IMR-90 (cell line): ENCODE measurements at regions not wholly inside any gene's neighbourhood (a gene's known extent, or its start where the extent isn't known, plus 50 kb on each side); places are given as distances from the start of the nearest gene placed in this dataset.

Experiments
- ATAC-seq: fragments of 200-7000 bp; cut with Tn5 transposase; 2 replicates; pipeline ENCODE4 v1.9.1; 2020; ENCODE audit warnings: low read depth, mild to moderate bottlenecking, moderate library complexity
- BruUV-seq: library from RNA; stranded (reverse); fragments of 400-500 nt; replicated peaks from 2 replicates; lab custom pipeline; 2021; lab: Mats Ljungman, UMichigan
- CTCF ChIA-PET: fragments of 300-600 bp; formaldehyde crosslinking; extraction: SDS; loops from one replicate; lab custom pipeline; 2021; ENCODE audit warnings: antibody characterized with exemption; lab: Yijun Ruan, JAX
- POLR2A ChIA-PET: fragments of 300-600 bp; sonication (Branson Sonifier 250); formaldehyde crosslinking; loops from one replicate; lab custom pipeline; 2022; ENCODE audit warnings: antibody characterized with exemption; ENCODE audit not compliant: unreplicated experiment; lab: Charles Lee
- DNase-seq: peaks from one replicate; pipeline ENCODE4 v3.0.0; 2013
- H2AFZ ChIP-seq: replicated peaks from 2 replicates; pipeline ENCODE3; 2013; ENCODE audit warnings: low read length, mild to moderate bottlenecking; ENCODE audit not compliant: poor library complexity
- H2AK5ac ChIP-seq: 2 replicates; pipeline ENCODE4 v1.6.1; 2013; ENCODE audit warnings: low read depth, low read length, inconsistent platforms
- H2AK9ac ChIP-seq: replicated peaks from 2 replicates; pipeline ENCODE3; 2013; ENCODE audit warnings: mild to moderate bottlenecking, low read depth, low read length, moderate library complexity; ENCODE audit not compliant: poor library complexity
- H2BK120ac ChIP-seq: 2 replicates; pipeline ENCODE4 v1.6.1; 2013; ENCODE audit warnings: low read depth, low read length, inconsistent platforms
- H2BK15ac ChIP-seq: 3 replicates; pipeline ENCODE4 v1.6.1; 2013; ENCODE audit warnings: low read depth, low read length, inconsistent platforms
- H2BK20ac ChIP-seq: 2 replicates; pipeline ENCODE4 v1.6.1; 2013; ENCODE audit warnings: low read depth, mild to moderate bottlenecking, inconsistent platforms, low read length, moderate library complexity
- H2BK5ac ChIP-seq: 2 replicates; pipeline ENCODE4 v1.6.1; 2013; ENCODE audit warnings: mild to moderate bottlenecking, low read depth, low read length, inconsistent platforms; ENCODE audit not compliant: poor library complexity, severe bottlenecking
- H3K14ac ChIP-seq: replicated peaks from 2 replicates; pipeline ENCODE4 v1.6.1; 2013; ENCODE audit warnings: low read depth, low read length, inconsistent platforms
- H3K18ac ChIP-seq: 2 replicates; pipeline ENCODE4 v1.6.1; 2013; ENCODE audit warnings: low read depth, low read length, control low read depth
- H3K23ac ChIP-seq: 2 replicates; pipeline ENCODE4 v1.6.1; 2013; ENCODE audit warnings: low read depth, low read length, inconsistent platforms
- H3K27ac ChIP-seq: 2 replicates; pipeline ENCODE4 v1.5.1; 2013; ENCODE audit warnings: mild to moderate bottlenecking, control low read depth, low read length; ENCODE audit not compliant: insufficient read depth
- H3K27me3 ChIP-seq: 2 replicates; pipeline ENCODE4 v1.6.1; 2013; ENCODE audit warnings: low read length; ENCODE audit not compliant: control insufficient read depth, insufficient read depth
- H3K36me3 ChIP-seq: 2 replicates; pipeline ENCODE4 v1.6.1; 2013; ENCODE audit warnings: low read length, mixed read lengths; ENCODE audit not compliant: control insufficient read depth, insufficient read depth
- H3K4ac ChIP-seq: 2 replicates; pipeline ENCODE4 v1.6.1; 2013; ENCODE audit warnings: low read depth, low read length, inconsistent platforms
- H3K4me1 ChIP-seq: 2 replicates; pipeline ENCODE4 v1.6.1; 2013; ENCODE audit warnings: low read length, mixed read lengths; ENCODE audit not compliant: control insufficient read depth, insufficient read depth
- H3K4me2 ChIP-seq: 2 replicates; pipeline ENCODE4 v1.6.1; 2013; ENCODE audit warnings: low read depth, mild to moderate bottlenecking, control low read depth, low read length, moderate library complexity
- H3K4me3 ChIP-seq: 2 replicates; pipeline ENCODE4 v1.5.1; 2013; ENCODE audit warnings: low read depth, mild to moderate bottlenecking, control low read depth, low read length, moderate library complexity; ENCODE audit not compliant: insufficient read depth
- H3K56ac ChIP-seq: 2 replicates; pipeline ENCODE4 v1.6.1; 2013; ENCODE audit warnings: low read length, inconsistent platforms; ENCODE audit not compliant: insufficient read depth; ENCODE audit errors: extremely low read depth
- H3K79me1 ChIP-seq, 2 experiments: 2 replicates each; pipeline ENCODE4 v1.6.1; 2013; ENCODE audit warnings: low read length in 2 of 2, inconsistent platforms in 1 of 2, low read depth in 1 of 2
- H3K9ac ChIP-seq: 2 replicates; pipeline ENCODE4 v1.6.1; 2013; ENCODE audit warnings: low read depth, low read length, control low read depth
- H3K9me1 ChIP-seq: 2 replicates; pipeline ENCODE4 v1.6.1; 2013; ENCODE audit warnings: low read length, inconsistent platforms; ENCODE audit not compliant: insufficient read depth
- H3K9me3 ChIP-seq: 2 replicates; pipeline ENCODE4 v1.6.1; 2013; ENCODE audit warnings: low read length; ENCODE audit not compliant: control insufficient read depth, insufficient read depth
- H4K20me1 ChIP-seq: 2 replicates; pipeline ENCODE4 v1.6.1; 2013; ENCODE audit warnings: low read length, inconsistent platforms; ENCODE audit not compliant: insufficient read depth
- H4K5ac ChIP-seq: 2 replicates; pipeline ENCODE4 v1.6.1; 2013; ENCODE audit warnings: mild to moderate bottlenecking, low read depth, low read length, control low read depth
- H4K8ac ChIP-seq, 2 experiments: 2 replicates each; pipeline ENCODE4 v1.6.1; 2013; ENCODE audit warnings: low read depth in 2 of 2, low read length in 2 of 2, control low read depth in 1 of 2, inconsistent platforms in 1 of 2
- H4K91ac ChIP-seq: 2 replicates; pipeline ENCODE4 v1.6.1; 2013; ENCODE audit warnings: low read depth, low read length, inconsistent platforms; ENCODE audit not compliant: insufficient read depth
- CEBPB ChIP-seq: IDR thresholded peaks from 2 replicates; pipeline ENCODE4 v1.6.1; 2012; ENCODE audit warnings: low read depth, low read length, improper control_type of control experiment
- RCOR1 ChIP-seq: IDR thresholded peaks from 2 replicates; pipeline ENCODE4 v1.6.1; 2012; ENCODE audit warnings: mild to moderate bottlenecking, low read length, improper control_type of control experiment; ENCODE audit not compliant: insufficient replicate concordance
- WGBS, 2 experiments: methylation state at CpG; one replicate each; pipeline versions ENCODE4 v1.1.5 to v1.1.7; 2013; ENCODE audit warnings: missing lambda C conversion rate in 2 of 2; ENCODE audit not compliant: insufficient read length in 1 of 2; ENCODE audit errors: extremely low coverage in 2 of 2; 5-methylcytosine and 5-hydroxymethylcytosine counted together
- dilution Hi-C: fragments of 300-500 bp; cut with HindIII; formaldehyde crosslinking; loops from one replicate; pipeline ENCODE4 v1.14.3; 2018; ENCODE audit warnings: low sequenced_read_pairs; ENCODE audit not compliant: unreplicated experiment
- in situ Hi-C: fragments of 300-500 bp; cut with MboI; formaldehyde crosslinking; loops from 3 replicates; pipeline ENCODE4 v1.14.3; 2019; ENCODE audit warnings: low sequenced_read_pairs, inconsistent platforms, mixed read lengths
- intact Hi-C: fragments of 100-400 bp; cut with micrococcal nuclease; formaldehyde crosslinking; loops from 2 replicates; pipeline ENCODE4 v1.10.0; 2022

DNA sequence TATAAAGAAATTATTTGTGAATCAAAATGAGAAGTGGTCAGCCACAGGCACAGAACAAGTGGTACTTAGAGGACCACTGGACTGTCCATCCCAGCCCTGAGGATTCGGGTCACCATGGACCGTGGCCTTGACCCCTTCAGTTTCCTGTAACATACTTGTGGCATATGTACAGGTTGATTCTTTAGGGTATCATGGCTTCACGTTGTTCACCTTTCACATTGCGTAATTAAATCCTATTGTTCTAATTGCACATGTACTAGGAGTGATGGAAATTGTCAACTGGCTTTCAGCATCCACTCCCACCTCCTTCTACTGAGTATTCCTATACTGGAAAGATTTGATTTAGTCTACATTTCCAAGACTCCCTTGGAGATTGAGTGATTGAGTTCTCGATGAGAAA is 148.3 kb upstream of the GJB5 start:
- Histone ChIP-seq H3K56ac (no peak overlapping the region; the same call in 1 of the 2 replicates), H3K9me1 (no peaks in the 10 kb centered on the region), H3K4me1 (no peaks in the 10 kb centered on the region), H2BK5ac (no peak overlapping the region), H3K36me3 (no peaks in the 10 kb centered on the region), H2BK120ac (no peak overlapping the region), H3K79me1 (no peaks in the 10 kb centered on the region), H2BK20ac (no peak overlapping the region), H2BK15ac (no peak overlapping the region), H3K9ac (no peak overlapping the region), H3K9me3 (peaks cover 10% of the 10 kb centered on the region; the same call in 1 of the 2 replicates), H2AFZ (no peak overlapping the region), H2AK9ac (no peak overlapping the region), H3K14ac (no peak overlapping the region), H4K20me1 (no peaks in the 10 kb centered on the region), H2AK5ac (no peak overlapping the region), H4K8ac (no peak overlapping the region), H3K23ac (no peak overlapping the region), H4K5ac (no peak overlapping the region), H3K27ac (no peak overlapping the region), H3K4me3 (no peak overlapping the region), H3K18ac (no peak overlapping the region), H3K27me3 (no peaks in the 10 kb centered on the region), H3K4ac (no peak overlapping the region), H3K4me2 (no peak overlapping the region), H4K91ac (no peak overlapping the region)
- no peak for DNase-seq
- ATAC-seq: no peak
- BruUV-seq: no TSS peak
- WGBS, 2 experiments: no CpG with 5 or more reads among the region's 5 CpGs
- CTCF ChIA-PET: interaction anchor here (0.6 kb wide), 1 partner anchor 1843 kb away, joined by 3 read pairs; no protein-coding TSS in a partner anchor
- intact Hi-C loops: no loop called here
- dilution Hi-C loops: no loop called here
- POLR2A ChIA-PET: no interaction called here
- TF ChIP-seq CEBPB (peak; percentile 52), RCOR1 (no peak)
- in situ Hi-C loops: no loop called here
